GM19239 (cell line): ENCODE measurements at regions not wholly inside any gene's neighbourhood (a gene's known extent, or its start where the extent isn't known, plus 50 kb on each side); places are given as distances from the start of the nearest gene placed in this dataset.
"Not testable (repeated sequence)": the region's sequence is repeated elsewhere in the genome, so short reads cannot be mapped to it uniquely, and the experiment has no call there.

Experiments used
- DNase-seq: peaks from one replicate; pipeline ENCODE4 v3.0.0; 2011; ENCODE audit warnings: low spot score; ENCODE audit not compliant: insufficient read length
- FAIRE-seq: peaks from 2 replicates; lab custom pipeline; 2011; peaks lifted over from hg19 to GRCh38; lab: Jason Lieb, UNC

- DNase-seq (no peak), FAIRE-seq (no peak)
Observed at GRCh38 chr2:155485141-155485842, 786.8 kb downstream of the KCNJ3 start.

GRCh38 chr2:155481141-155481540 is 782.6 kb downstream of the KCNJ3 start:
- no peak for FAIRE-seq

DNA sequence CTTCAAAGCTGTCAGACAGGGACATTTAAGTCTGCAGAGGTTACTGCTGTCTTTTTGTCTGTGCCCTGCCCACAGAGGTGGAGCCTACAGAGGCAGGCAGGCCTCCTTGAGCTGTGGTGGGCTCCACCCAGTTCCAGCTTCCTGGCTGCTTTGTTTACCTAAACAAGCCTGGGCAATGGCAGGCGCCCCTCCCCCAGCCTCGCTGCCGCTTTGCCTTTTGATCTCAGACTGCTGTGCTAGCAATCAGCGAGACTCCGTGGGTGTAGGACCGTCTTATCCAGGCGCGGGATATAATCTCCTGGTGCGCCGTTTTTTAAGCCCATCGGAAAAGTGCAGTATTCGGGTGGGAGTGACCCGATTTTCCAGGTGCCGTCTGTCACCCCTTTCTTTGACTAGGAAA is 773.5 kb downstream of the KCNJ3 start:
- FAIRE-seq: not testable (repeated sequence)

More at GRCh38 chr2:155481141-155481540, 782.6 kb downstream of the KCNJ3 start:
- no peak for DNase-seq

DNA sequence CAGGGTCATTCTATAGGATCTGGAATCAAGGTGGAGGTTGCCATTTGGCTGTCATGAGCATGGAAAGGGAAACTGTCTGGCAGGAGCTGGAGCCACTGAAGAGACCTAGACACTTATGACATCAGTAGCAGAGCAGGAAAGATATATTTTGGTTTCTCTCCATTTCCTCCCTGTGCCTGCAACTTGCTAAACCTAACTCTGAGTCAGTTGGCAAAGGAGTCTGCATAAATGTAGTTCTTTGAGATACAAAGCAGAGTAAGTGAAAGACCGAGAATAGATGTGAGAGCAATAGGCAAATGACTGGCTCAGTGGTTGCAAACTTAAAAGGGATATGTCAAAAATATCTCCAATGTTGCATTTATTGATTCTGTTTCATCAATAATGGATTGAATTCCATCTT is 757.7 kb downstream of the KCNJ3 start:
- FAIRE-seq: no peak

More for the DNA sequence above, 773.5 kb downstream of the KCNJ3 start:
- DNase-seq: not testable (repeated sequence)

GRCh38 chr2:155442755-155443372 is 744.4 kb downstream of the KCNJ3 start:
- no peak for DNase-seq
- no peak for FAIRE-seq

More for the DNA sequence above, 757.7 kb downstream of the KCNJ3 start:
- DNase-seq: no peak

GRCh38 chr2:155442088-155442487 is 743.6 kb downstream of the KCNJ3 start:
- DNase-seq (no peak), FAIRE-seq (no peak)

- no peak for DNase-seq
- no peak for FAIRE-seq
Observed at GRCh38 chr2:155431004-155431507, 732.6 kb downstream of the KCNJ3 start.

- DNase-seq: no peak
- no peak for FAIRE-seq
Observed at GRCh38 chr2:155427470-155427869, 729.0 kb downstream of the KCNJ3 start.

GRCh38 chr2:155424518-155424917 is 726.0 kb downstream of the KCNJ3 start:
- no peak for DNase-seq
- FAIRE-seq: no peak

DNA sequence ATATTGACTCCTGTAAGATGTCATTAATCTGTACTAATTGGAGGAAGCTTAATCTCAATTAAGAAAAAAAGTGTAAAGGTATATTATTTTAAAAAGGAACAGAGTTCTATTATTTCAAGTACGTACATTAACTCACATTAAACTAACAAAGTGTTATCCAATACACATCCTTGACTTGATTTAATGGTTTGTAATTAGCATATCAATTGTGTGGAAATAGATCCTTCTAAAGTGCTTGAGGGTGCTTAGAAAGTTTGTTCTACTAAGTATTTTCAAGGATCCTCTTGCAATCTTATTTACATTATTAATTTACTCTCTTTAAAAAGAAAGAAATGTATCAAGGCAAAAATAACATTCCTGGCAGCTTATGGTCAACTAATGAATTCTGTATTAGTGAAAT is 720.3 kb downstream of the KCNJ3 start:
- DNase-seq (no peak), FAIRE-seq (no peak)

DNA sequence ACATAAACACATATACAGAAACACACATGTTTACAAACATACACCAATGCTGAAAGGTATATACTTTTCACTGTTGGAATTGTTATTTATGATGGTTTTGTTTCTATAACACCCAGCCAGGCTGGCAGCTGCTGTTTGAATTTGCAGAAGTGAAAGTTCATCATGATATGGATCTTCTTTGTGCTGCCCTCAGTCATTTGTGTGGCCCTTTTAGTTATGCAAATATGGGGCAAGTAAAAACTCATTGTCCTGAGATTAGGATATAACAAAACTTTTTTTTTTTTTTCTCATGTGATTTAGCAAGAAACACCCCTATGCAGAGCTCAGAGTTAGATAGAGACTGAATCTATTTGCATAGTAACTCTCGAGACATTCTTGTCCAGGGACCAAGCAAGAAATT is 714.1 kb downstream of the KCNJ3 start:
- DNase-seq (no peak), FAIRE-seq (no peak)

- FAIRE-seq (no peak), DNase-seq (no peak)
Observed at GRCh38 chr2:155404433-155405002, 706.0 kb downstream of the KCNJ3 start.

DNA sequence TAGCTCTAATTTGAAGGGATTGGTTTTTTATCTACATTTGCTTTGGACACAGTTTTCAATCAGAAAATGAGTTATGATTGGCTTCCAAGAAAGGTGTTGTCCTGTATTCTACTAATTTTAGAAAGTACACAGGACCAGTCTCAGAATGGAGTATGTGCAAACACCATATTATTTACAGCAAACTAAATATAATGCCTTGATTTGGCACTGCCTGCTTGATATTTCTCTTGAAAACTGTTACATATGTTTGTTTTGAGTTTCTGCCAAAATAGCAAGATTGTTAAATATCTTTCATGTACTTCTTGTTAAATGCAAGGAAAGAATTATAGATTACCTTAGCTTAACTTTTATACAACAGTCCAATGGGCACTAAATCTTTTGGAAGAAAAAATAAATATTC is 694.9 kb downstream of the KCNJ3 start:
- no peak for DNase-seq
- no peak for FAIRE-seq

GRCh38 chr2:155391613-155392130 is 693.2 kb downstream of the KCNJ3 start:
- FAIRE-seq (no peak), DNase-seq (no peak)

DNA sequence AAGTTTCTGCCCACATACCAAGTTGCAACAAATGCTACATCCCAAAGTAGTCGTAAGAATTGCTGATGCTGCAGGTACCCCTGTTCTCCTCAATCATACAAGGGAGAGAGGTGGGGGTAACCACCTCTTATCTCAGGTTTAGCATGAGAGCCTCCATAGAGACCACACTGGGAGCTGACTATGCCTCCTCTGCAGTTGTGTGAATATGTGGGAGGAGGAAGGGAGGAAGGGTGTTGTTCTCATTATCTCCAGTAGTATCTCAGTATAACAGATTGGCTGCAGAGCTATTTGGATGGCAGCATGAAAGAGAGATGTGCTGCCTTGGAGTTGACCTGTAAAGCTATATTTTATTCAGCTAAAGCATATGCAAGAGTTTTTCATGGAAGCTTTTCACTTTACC is 690.7 kb downstream of the KCNJ3 start:
- DNase-seq (no peak), FAIRE-seq (no peak)

- FAIRE-seq (no peak), DNase-seq (no peak)
Observed at GRCh38 chr2:155384555-155385123, 686.1 kb downstream of the KCNJ3 start.

DNA sequence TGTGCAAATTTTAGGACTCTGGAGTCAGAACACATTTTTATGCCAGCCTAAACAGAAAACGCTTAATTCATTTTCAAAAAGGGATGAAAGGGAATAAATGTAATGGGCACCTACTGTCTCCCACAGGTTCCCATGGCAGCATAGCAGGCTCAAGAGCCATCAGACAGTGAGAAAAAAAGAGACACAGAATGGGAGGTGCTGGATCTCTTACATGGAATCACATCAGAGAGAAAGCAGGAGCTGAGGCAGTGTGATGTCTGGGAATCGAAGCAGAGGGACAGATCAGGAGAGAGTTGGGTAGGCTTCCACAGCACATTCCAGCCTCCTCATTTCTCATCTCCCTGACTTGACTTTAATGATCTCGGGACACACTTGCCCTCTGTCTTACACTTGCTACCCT is 684.3 kb downstream of the KCNJ3 start:
- DNase-seq (no peak), FAIRE-seq (no peak)

GRCh38 chr2:155381436-155381835 is 682.9 kb downstream of the KCNJ3 start:
- FAIRE-seq (no peak), DNase-seq (no peak)

- DNase-seq: no peak
- FAIRE-seq: no peak
Observed at GRCh38 chr2:155379494-155379893, 681.0 kb downstream of the KCNJ3 start.

- no peak for DNase-seq
- FAIRE-seq: no peak
Observed at GRCh38 chr2:155377931-155378444, 679.5 kb downstream of the KCNJ3 start.

- DNase-seq: no peak
- no peak for FAIRE-seq
Observed at GRCh38 chr2:155377266-155377680, 678.8 kb downstream of the KCNJ3 start.
